Embryonic facial prominence (tissue), 1 donor: ENCODE measurements at regions not wholly inside any gene's neighbourhood (a gene's known extent, or its start where the extent isn't known, plus 50 kb on each side); places are given as distances from the start of the nearest gene placed in this dataset.
"Not testable (repeated sequence)": the region's sequence is repeated elsewhere in the genome, so short reads cannot be mapped to it uniquely, and the experiment has no call there.

Source experiments
- DNase-seq: peaks from one replicate; pipeline ENCODE4 v3.0.0-alpha.2; 2016; ENCODE audit errors: extremely low spot score

- no peak for DNase-seq
These were observed 147.1 kb upstream of the IFNG-AS1 start for GRCh38 chr12:67842124-67842523.

GRCh38 chr12:67843257-67843656 is 146.0 kb upstream of the IFNG-AS1 start:
- no peak for DNase-seq

- no peak for DNase-seq
These were observed 136.5 kb upstream of the IFNG-AS1 start for GRCh38 chr12:67852701-67853100.

- DNase-seq = no peak
These were observed 136.0 kb upstream of the IFNG-AS1 start for GRCh38 chr12:67853204-67853603.

- DNase-seq = no peak
These were observed 134.9 kb upstream of the IFNG-AS1 start for GRCh38 chr12:67854351-67854750.

GRCh38 chr12:67855103-67855502 is 134.1 kb upstream of the IFNG-AS1 start:
- DNase-seq = no peak

- DNase-seq = no peak
These were observed 118.0 kb upstream of the IFNG-AS1 start for GRCh38 chr12:67871231-67871630.

- DNase-seq = no peak
These were observed 115.9 kb upstream of the IFNG-AS1 start for GRCh38 chr12:67873355-67873754.

GRCh38 chr12:67876305-67876915 is 112.8 kb upstream of the IFNG-AS1 start:
- DNase-seq = no peak

GRCh38 chr12:67877727-67878126 is 111.5 kb upstream of the IFNG-AS1 start:
- DNase-seq = no peak

GRCh38 chr12:67879937-67880336 is 109.3 kb upstream of the IFNG-AS1 start:
- DNase-seq = no peak

- DNase-seq = no peak
These were observed 107.7 kb upstream of the IFNG-AS1 start for GRCh38 chr12:67881565-67881964.

- DNase-seq = no peak
These were observed 104.7 kb upstream of the IFNG-AS1 start for GRCh38 chr12:67884596-67884995.

- DNase-seq = no peak
These were observed 103.7 kb upstream of the IFNG-AS1 start for GRCh38 chr12:67885375-67886169.

- DNase-seq = no peak
These were observed 102.2 kb upstream of the IFNG-AS1 start for GRCh38 chr12:67887065-67887464.

GRCh38 chr12:67889931-67890330 is 99.3 kb upstream of the IFNG-AS1 start:
- DNase-seq = no peak

GRCh38 chr12:67890726-67891258 is 98.5 kb upstream of the IFNG-AS1 start:
- DNase-seq = no peak

- no peak for DNase-seq
These were observed 97.7 kb upstream of the IFNG-AS1 start for GRCh38 chr12:67891596-67891995.

GRCh38 chr12:67892259-67893021 is 96.8 kb upstream of the IFNG-AS1 start:
- no peak for DNase-seq

- DNase-seq = no peak
These were observed 96.1 kb upstream of the IFNG-AS1 start for GRCh38 chr12:67893022-67893580.

GRCh38 chr12:67900418-67900817 is 88.8 kb upstream of the IFNG-AS1 start:
- not testable (repeated sequence) for DNase-seq

GRCh38 chr12:67909091-67909531 is 80.1 kb upstream of the IFNG-AS1 start:
- no peak for DNase-seq
